Neural cell (in vitro differentiated cells): ENCODE measurements at regions not wholly inside any gene's neighbourhood (a gene's known extent, or its start where the extent isn't known, plus 50 kb on each side); places are given as distances from the start of the nearest gene placed in this dataset.

Experiments used
- H2AFZ ChIP-seq: fragments of 200-600, 300-800 bp; sonication (generic), shearing (Covaris generic); 2 replicates; pipeline ENCODE4 v1.6.0; 2014; ENCODE audit warnings: low read depth, mild to moderate bottlenecking, antibody characterized with exemption, low read length, moderate library complexity
- H3F3A ChIP-seq: fragments of 200-600 bp; shearing (Covaris generic); 2 replicates; pipeline ENCODE4 v1.6.1; 2016; ENCODE audit warnings: mild to moderate bottlenecking, moderate library complexity, mixed read lengths, antibody characterized with exemption, low read length; ENCODE audit not compliant: insufficient read depth, poor library complexity, severe bottlenecking
- H3K27ac ChIP-seq: fragments of 200-600, 300-800 bp; sonication (generic), shearing (Covaris generic); 2 replicates; pipeline ENCODE4 v1.5.1; 2014; ENCODE audit warnings: mild to moderate bottlenecking, low read length, moderate library complexity
- H3K27me3 ChIP-seq: fragments of 300-800, 200-600 bp; sonication (generic), shearing (Covaris generic); 2 replicates; pipeline ENCODE4 v1.6.0; 2014; ENCODE audit warnings: mild to moderate bottlenecking, low read depth, low read length, moderate library complexity; ENCODE audit not compliant: insufficient read depth
- H3K36me3 ChIP-seq: fragments of 300-800, 200-600 bp; sonication (generic), shearing (Covaris generic); 2 replicates; pipeline ENCODE4 v1.5.1; 2014; ENCODE audit warnings: mild to moderate bottlenecking, antibody characterized with exemption, low read length, moderate library complexity; ENCODE audit not compliant: insufficient read depth
- H3K4me2 ChIP-seq: fragments of 300-800, 200-600 bp; sonication (generic), shearing (Covaris generic); 2 replicates; pipeline ENCODE4 v1.6.0; 2014; ENCODE audit warnings: mild to moderate bottlenecking, low read length
- H3K4me3 ChIP-seq: fragments of 300-800, 200-600 bp; sonication (generic), shearing (Covaris generic); 2 replicates; pipeline ENCODE4 v1.5.1; 2014; ENCODE audit warnings: mild to moderate bottlenecking, low read length, moderate library complexity
- H3K79me2 ChIP-seq: fragments of 200-600 bp; shearing (Covaris generic); replicated peaks from 2 replicates; pipeline ENCODE4 v1.6.0; 2014; ENCODE audit warnings: mild to moderate bottlenecking, low read length, moderate library complexity; ENCODE audit not compliant: insufficient read depth
- H3K9ac ChIP-seq: fragments of 300-800, 200-600 bp; sonication (generic), shearing (Covaris generic); 2 replicates; pipeline ENCODE4 v1.6.1; 2016; ENCODE audit warnings: mild to moderate bottlenecking, low read length, mixed read lengths
- H3K9me2 ChIP-seq: fragments of 200-600 bp; shearing (Covaris generic); 2 replicates; pipeline ENCODE4 v1.6.1; 2016; ENCODE audit warnings: mild to moderate bottlenecking, low read length, mixed read lengths; ENCODE audit not compliant: insufficient read depth
- H3K9me3 ChIP-seq: fragments of 200-600, 300-800 bp; sonication (generic), shearing (Covaris generic); 2 replicates; pipeline ENCODE4 v1.6.1; 2016; ENCODE audit warnings: mild to moderate bottlenecking, mixed run types, low read length, moderate library complexity, mixed read lengths
- H4K20me1 ChIP-seq: fragments of 200-600 bp; shearing (Covaris generic); 2 replicates; pipeline ENCODE4 v1.6.1; 2016; ENCODE audit warnings: mild to moderate bottlenecking, mixed run types; ENCODE audit not compliant: insufficient read depth
- EP300 ChIP-seq: fragments of 450-650 bp; conservative IDR thresholded peaks from 2 replicates; pipeline ENCODE4 v1.6.1; 2014; ENCODE audit warnings: antibody characterized with exemption, mild to moderate bottlenecking, moderate library complexity; ENCODE audit not compliant: poor library complexity, severe bottlenecking
- EZH2 ChIP-seq: fragments of 200-600, 300-800 bp; shearing (Covaris generic), sonication (generic); IDR thresholded peaks from 2 replicates; pipeline ENCODE4 v1.6.1; 2014; ENCODE audit warnings: antibody characterized with exemption, low read length, borderline replicate concordance, mild to moderate bottlenecking; ENCODE audit not compliant: insufficient read depth, poor library complexity, severe bottlenecking
- MXI1 ChIP-seq: fragments of 450-650 bp; conservative IDR thresholded peaks from 2 replicates; pipeline ENCODE4 v1.6.1; 2014; ENCODE audit warnings: antibody characterized with exemption, mild to moderate bottlenecking; ENCODE audit not compliant: poor library complexity, severe bottlenecking
- POLR2AphosphoS5 ChIP-seq: IDR thresholded peaks from 2 replicates; pipeline ENCODE4 v1.6.1; 2012
- RAD21 ChIP-seq: fragments of 450-650 bp; conservative IDR thresholded peaks from 2 replicates; pipeline ENCODE4 v1.6.1; 2014; ENCODE audit warnings: antibody characterized with exemption, mild to moderate bottlenecking, moderate library complexity
- SMC3 ChIP-seq: fragments of 450-650 bp; conservative IDR thresholded peaks from 2 replicates; pipeline ENCODE4 v1.6.1; 2014; ENCODE audit warnings: antibody characterized with exemption, mild to moderate bottlenecking, moderate library complexity; ENCODE audit not compliant: poor library complexity
- TAF1 ChIP-seq: IDR thresholded peaks from 2 replicates; pipeline ENCODE4 v1.6.1; 2012; ENCODE audit warnings: low read depth
- TF ChIP-seq, protein P1 (sequence below): IDR thresholded peaks from 2 replicates; pipeline ENCODE4 v1.6.1; 2012; ENCODE audit warnings: borderline replicate concordance
- TF ChIP-seq, protein P2 (sequence below): fragments of 450-650 bp; IDR thresholded peaks from 2 replicates; pipeline ENCODE4 v1.5.1; 2014; ENCODE audit warnings: antibody characterized with exemption, mild to moderate bottlenecking, moderate library complexity; ENCODE audit not compliant: poor library complexity, severe bottlenecking

DNA sequence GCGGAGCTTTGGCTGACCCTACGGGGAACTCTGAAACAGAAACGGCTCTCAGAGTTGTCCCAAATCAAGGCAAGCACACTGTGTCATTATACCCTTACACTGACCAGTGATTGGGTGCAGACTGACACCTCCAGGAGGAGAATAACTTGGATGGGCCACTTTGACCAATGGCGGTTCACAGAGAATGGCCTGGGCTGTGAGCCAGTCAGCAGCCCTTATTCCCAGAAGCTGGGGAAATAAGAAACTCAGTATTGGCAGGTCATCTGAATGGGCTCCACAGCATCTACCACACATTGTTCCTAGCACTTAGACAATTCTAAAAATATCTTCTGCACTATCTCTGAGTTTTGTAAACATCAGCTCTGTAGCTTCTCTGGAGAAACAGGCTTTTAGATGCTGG, 265.2 kb downstream of the ADGRL2 start:
- Histone ChIP-seq H3K36me3 (no peaks in the 10 kb centered on the region), H3K27me3 (no peaks in the 10 kb centered on the region), H3F3A (no peaks in the 10 kb centered on the region), H4K20me1 (no peaks in the 10 kb centered on the region), H3K4me3 (no peak overlapping the region), H3K9ac (no peak overlapping the region), H3K79me2 (no peaks in the 10 kb centered on the region), H3K27ac (no peak overlapping the region), H3K4me2 (no peak overlapping the region), H2AFZ (no peak overlapping the region), H3K9me2 (no peaks in the 10 kb centered on the region), H3K9me3 (no peaks in the 10 kb centered on the region)
- TF ChIP-seq POLR2AphosphoS5: no peak
- TF ChIP-seq, protein P1, sequence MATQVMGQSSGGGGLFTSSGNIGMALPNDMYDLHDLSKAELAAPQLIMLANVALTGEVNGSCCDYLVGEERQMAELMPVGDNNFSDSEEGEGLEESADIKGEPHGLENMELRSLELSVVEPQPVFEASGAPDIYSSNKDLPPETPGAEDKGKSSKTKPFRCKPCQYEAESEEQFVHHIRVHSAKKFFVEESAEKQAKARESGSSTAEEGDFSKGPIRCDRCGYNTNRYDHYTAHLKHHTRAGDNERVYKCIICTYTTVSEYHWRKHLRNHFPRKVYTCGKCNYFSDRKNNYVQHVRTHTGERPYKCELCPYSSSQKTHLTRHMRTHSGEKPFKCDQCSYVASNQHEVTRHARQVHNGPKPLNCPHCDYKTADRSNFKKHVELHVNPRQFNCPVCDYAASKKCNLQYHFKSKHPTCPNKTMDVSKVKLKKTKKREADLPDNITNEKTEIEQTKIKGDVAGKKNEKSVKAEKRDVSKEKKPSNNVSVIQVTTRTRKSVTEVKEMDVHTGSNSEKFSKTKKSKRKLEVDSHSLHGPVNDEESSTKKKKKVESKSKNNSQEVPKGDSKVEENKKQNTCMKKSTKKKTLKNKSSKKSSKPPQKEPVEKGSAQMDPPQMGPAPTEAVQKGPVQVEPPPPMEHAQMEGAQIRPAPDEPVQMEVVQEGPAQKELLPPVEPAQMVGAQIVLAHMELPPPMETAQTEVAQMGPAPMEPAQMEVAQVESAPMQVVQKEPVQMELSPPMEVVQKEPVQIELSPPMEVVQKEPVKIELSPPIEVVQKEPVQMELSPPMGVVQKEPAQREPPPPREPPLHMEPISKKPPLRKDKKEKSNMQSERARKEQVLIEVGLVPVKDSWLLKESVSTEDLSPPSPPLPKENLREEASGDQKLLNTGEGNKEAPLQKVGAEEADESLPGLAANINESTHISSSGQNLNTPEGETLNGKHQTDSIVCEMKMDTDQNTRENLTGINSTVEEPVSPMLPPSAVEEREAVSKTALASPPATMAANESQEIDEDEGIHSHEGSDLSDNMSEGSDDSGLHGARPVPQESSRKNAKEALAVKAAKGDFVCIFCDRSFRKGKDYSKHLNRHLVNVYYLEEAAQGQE: no peak
- TF ChIP-seq RAD21: no peak
- TF ChIP-seq EZH2: no peak

DNA sequence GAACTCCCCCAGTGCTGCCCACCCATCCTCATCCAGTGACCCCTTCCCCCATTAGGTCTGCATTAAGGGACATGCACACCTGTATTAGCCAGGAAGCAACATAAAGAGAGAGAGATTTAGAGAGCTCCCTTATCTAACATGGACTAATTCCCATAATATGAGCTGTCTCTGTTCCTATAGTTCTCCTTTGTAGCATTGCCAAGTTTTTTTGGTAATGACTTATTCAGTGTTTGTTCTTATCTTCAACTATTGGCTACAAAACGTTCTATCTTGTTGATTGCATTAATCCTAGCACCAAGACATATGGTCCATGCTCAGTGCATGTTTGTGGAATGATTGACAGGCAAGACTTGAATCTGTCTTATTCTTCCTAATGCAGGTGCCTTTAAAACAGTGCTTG, 264.0 kb downstream of the ADGRL2 start:
- H3K27me3 ChIP-seq: no peaks in the 10 kb centered on the region
- no peaks in the 10 kb centered on the region for H3K36me3 ChIP-seq
- TF ChIP-seq MXI1: no peak
- TF ChIP-seq TAF1: no peak
- TF ChIP-seq EZH2: no peak
- TF ChIP-seq, protein P1: no peak
- TF ChIP-seq EP300: no peak
- TF ChIP-seq, protein P2, sequence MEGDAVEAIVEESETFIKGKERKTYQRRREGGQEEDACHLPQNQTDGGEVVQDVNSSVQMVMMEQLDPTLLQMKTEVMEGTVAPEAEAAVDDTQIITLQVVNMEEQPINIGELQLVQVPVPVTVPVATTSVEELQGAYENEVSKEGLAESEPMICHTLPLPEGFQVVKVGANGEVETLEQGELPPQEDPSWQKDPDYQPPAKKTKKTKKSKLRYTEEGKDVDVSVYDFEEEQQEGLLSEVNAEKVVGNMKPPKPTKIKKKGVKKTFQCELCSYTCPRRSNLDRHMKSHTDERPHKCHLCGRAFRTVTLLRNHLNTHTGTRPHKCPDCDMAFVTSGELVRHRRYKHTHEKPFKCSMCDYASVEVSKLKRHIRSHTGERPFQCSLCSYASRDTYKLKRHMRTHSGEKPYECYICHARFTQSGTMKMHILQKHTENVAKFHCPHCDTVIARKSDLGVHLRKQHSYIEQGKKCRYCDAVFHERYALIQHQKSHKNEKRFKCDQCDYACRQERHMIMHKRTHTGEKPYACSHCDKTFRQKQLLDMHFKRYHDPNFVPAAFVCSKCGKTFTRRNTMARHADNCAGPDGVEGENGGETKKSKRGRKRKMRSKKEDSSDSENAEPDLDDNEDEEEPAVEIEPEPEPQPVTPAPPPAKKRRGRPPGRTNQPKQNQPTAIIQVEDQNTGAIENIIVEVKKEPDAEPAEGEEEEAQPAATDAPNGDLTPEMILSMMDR: no peak
- TF ChIP-seq POLR2AphosphoS5: no peak
- no peak for TF ChIP-seq RAD21
- no peak for TF ChIP-seq SMC3
- no peak overlapping the region for H3K9ac ChIP-seq
- H3K27ac ChIP-seq: no peak overlapping the region
- no peaks in the 10 kb centered on the region for H3K79me2 ChIP-seq
- H3F3A ChIP-seq: no peaks in the 10 kb centered on the region
- no peaks in the 10 kb centered on the region for H3K9me2 ChIP-seq
- no peak overlapping the region for H3K4me3 ChIP-seq
- H3K9me3 ChIP-seq: no peaks in the 10 kb centered on the region
- H2AFZ ChIP-seq: no peak overlapping the region
- no peak overlapping the region for H3K4me2 ChIP-seq
- H4K20me1 ChIP-seq: no peaks in the 10 kb centered on the region
